Stimulated activated naive CD4-positive, alpha-beta T cell treated with Interleukin-2 at 50 U/mL for 16 hours (primary cell): ENCODE measurements at regions not wholly inside any gene's neighbourhood (a gene's known extent, or its start where the extent isn't known, plus 50 kb on each side); places are given as distances from the start of the nearest gene placed in this dataset.
"Not testable (repeated sequence)": the region's sequence is repeated elsewhere in the genome, so short reads cannot be mapped to it uniquely, and the experiment has no call there.

Experiments used
- DNase-seq: peaks from one replicate; lab custom pipeline; 2025; lab: John Stamatoyannopoulos, UW

GRCh38 chr3:72278349-72279067 is 493.6 kb upstream of the PROK2 start:
- no peak for DNase-seq

DNA sequence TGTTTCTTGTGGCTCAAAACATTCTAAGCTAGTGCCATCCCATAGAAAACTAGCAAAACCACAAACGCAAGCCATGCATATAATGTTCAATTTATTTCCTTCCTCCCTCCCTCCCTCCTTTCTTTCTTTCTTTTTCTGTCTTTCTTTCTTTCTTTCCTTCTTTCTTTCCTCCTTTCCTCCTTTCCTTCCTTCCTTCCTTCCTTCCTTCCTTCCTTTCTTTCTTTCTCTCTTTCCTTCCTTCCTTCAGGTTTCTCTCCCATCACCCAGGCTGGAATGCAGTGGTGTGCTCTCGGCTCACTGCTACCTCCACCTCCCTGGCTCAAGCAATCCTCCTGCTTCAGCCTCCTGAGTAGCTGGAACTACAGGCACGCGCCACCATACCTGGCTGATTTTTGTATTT is 492.8 kb upstream of the PROK2 start:
- no peak for DNase-seq

GRCh38 chr3:72276806-72277205 is 491.9 kb upstream of the PROK2 start:
- DNase-seq: no peak

DNA sequence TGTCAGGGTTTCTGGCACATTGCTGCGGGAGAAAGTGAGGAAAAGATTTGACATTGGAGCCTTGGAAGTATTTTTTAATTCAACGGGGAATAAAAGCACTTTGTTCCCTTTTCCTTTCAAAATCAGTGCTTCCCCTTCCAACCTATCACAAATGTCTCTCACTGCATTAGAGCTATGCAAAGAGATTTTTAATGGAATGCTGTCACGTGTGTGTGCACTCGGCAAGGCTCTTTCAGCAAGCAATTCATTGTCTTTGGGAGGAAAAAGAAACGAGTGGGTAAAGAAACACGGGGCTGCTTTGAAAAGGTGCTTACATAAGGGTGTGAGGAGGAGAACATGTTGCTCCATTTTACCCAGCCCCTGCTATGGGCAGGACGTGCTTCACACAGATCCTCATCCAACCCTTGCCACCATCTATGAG is 490.4 kb upstream of the PROK2 start:
- DNase-seq: no peak

- no peak for DNase-seq
Measured at GRCh38 chr3:72274493-72275330, 489.8 kb upstream of the PROK2 start.

DNA sequence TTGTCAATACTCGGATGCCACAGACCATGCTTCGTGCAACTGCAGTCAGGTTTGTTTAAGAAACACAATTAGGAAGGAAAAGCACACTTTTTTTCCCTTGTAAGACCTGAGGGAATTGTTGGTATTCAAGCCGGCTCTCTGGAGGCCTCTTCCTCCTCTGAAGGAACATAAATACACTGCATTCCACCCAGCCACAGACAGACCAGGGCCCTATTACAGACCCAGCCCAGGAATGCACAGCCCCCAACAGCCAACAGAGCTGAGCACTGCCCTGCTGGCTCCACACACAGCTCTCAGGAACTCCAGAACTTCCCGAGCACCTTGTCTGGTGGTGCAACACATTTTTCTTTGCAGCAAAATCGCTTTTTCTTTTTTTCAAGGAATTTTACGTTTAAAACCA is 488.7 kb upstream of the PROK2 start:
- no peak for DNase-seq

DNA sequence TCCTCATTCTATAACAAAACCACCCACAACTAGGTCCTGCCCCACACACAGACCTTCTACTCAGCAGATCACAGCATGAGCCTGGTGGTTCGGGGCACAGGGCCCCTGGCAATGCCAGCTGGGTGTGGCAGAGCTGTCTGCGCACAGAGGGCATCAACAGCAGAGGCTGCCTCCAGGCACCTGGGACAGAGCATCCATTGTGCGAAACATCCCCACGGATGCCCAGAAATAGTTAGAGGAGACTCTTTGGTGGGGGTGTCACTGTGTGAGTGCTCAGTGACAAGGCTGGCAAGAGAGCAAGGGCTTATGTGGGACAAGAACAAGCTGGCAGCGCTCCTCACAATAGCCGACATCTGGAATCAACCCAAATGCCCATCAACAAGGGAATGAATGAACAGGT is 487.4 kb upstream of the PROK2 start:
- DNase-seq: no peak

DNA sequence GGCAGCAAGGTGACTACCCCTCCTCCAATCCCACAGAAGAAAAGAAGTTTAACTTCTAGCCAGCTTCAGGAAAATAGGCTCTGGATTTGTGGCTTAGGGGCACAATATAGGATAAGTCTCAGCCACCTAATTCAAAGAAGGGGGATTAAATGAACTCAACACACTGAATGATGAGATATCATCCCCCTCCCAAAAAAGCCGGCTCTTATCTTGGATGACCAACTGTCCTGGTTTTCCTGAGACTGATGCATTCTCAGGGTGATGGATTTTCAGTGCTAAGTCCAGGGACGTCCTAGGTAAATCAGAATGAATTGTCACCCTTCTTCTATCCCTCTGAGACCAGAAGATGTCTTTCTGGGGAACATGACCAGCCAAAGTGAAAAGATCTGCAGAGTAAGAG is 487.0 kb upstream of the PROK2 start:
- DNase-seq: no peak

DNA sequence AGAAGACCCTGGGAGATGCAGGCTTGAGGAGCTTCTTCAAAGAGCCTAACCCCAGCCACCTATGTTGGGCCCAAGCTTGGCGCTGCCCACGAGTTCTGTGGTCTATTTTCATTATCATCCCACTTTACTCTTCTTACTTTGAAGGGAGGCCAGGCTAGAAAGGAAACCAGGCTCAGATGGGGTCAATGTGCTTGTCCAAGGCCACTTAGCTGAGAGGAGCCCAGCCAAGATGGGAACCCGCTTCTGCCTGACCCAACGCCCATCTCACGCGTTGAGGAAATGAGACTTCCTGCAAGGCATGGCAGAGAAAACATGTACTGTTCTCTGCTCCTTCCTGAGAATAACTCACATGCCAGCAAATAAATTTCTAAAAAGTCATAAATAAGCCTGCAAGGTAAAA is 486.3 kb upstream of the PROK2 start:
- DNase-seq: no peak

GRCh38 chr3:72270730-72271129 is 485.8 kb upstream of the PROK2 start:
- DNase-seq: no peak

DNA sequence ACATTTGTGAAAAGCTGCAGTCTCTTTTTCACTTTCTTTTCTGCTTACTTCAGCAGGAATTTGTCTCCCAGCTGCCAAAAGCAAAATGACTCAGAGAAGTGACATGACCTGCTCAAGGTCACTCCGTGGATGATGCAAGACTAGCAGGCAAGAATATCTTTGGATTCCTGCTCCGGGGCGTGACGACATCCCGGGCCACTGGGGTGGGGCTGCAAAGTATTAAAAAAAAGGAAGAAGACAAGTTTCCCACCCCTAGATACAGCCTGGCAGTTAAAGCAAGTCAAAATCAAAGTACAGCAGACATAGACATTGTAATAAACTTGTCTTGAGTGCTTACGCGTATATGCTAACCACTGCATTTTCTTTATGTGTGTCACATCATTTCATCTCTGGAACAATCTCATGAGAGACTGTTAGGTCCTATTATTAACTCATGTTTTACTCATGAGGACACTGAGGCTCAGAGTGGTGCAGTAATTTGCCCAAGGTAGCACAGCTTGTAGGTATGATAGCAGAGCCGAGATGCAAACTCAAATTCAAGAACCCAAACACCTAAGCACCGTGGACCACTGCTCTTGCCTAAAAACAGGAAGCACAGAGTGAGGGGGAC is 485.2 kb upstream of the PROK2 start:
- no peak for DNase-seq

- no peak for DNase-seq
Measured at GRCh38 chr3:72269475-72269874, 484.5 kb upstream of the PROK2 start.

DNA sequence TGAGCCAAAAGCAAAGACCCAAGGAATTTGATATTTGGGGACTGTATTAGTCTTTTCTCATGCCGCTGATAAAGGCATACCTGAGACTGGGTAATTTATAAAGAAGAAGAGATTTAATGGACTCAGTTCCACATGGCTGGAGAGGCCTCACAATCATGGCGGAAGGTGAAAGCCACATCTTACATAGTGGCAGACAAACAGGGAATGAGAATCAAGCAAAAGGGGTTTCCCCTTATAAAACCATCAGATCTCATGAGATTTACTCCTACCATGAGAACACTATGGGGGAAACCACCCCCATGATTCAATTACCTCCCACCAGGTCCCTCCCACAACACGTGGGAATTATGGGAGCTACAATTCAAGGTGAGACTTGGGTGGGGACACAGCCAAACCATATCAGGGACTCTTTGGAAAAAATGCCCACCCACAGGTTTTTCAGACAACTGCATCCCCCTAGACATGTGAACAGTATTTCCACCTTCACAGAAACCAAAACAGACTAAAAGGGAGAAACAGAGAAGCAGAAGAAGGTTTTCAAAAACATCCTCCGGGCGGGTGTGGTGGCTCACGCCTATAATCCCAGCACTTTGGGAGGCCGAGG is 482.1 kb upstream of the PROK2 start:
- not testable (repeated sequence) for DNase-seq

DNA sequence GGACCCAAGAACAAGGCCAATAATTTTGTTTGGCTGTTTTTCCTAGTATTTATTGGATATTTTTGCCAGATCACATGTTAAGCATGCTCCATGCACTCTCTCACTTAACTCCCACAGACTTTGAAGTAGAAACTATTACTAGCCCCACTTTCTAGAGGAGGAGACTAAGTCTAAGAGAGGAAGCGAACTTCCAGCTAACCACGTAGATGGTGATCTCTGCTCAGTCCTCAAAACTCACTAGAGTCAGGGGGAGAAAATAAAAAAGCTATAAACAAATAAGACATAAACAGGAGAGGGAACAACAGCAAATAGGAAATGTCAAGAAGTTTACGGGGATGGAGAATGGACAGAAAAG is 481.0 kb upstream of the PROK2 start:
- no peak for DNase-seq

GRCh38 chr3:72265256-72266015 is 480.5 kb upstream of the PROK2 start:
- no peak for DNase-seq

- DNase-seq: no peak
Measured at GRCh38 chr3:72263223-72263990, 478.5 kb upstream of the PROK2 start.

DNA sequence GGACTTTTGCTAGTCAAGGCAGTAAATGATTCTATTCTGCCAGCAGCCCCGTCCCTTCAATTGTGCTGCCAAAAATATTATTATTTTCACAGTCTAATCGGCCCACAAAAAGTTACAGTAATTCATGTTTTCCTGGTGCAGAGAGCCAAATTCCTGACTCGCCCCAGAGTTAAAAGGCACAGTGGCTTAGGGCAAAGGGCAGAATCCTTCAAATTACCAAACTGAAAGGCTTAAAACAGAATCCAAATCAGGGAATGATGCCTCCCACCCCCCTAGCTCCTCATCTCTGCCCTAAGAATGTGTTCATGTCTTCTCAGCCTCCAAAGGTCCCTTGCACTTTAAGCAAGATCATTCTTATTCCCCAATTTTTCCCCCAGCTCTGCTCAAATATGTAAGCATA is 477.8 kb upstream of the PROK2 start:
- DNase-seq: no peak

DNA sequence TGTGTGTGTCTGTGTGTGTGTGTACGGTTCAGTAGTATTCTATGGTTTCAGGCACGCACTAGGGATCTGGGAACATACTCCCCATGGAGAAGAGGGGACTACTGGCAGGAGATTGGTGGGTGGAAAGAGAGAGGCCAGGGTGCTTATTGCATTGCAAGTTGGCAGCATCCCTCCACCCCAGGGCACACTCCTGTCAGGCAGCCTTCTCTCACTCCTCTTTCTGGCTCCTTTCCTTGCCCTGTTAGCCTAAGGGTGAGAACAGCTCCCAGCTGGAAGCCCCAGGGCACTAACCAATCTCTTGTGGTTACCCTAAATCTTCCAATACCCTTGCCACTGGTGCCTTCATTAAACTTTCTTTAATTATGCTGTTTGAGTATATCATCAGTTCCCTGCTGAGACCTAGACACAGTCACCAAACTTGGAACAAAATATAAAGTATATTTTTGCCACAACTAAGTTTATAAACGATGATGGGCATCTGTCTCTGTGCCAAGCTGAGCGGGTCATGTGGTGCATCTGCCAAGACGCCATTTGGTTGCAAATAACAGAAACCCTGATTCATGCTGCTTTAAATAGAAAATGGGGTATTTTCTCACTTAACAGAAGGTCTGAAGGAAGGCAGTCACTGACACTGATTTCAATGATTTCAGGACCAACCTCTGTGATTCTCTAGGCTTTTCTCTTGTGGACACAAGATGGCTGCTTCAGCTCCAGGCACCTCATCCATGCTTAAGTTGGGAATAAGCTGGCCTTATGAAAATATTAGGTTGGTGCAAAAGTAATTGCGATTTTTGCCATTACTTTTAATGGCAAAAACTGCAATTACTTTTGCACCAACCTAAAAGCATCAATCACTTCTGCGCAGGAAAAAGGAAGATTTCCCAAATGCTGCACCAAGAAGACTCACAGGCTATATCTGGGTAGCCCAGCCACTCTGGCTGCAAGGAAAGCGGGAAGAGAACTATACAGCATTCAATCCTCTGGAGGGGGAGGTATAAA is 476.9 kb upstream of the PROK2 start:
- DNase-seq: no peak

DNA sequence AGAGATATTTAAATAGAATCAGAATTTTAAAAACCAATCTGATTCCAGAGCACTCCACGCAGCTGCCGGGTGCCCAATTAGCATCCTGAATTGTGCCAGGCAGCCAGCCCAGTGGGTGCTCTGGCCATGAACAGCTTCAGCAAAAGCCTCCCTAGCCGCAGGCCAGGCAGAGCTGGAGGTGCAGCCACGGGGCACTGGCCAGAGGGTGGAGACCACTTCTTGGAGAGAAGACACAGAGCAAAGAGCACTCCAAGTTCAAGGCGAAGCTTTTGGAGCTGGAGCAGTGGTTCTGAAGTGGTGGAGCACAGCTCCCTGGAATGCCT is 475.6 kb upstream of the PROK2 start:
- DNase-seq: no peak
